Dermis blood vessel endothelial cell (primary cell): ENCODE measurements at regions not wholly inside any gene's neighbourhood (a gene's known extent, or its start where the extent isn't known, plus 50 kb on each side); places are given as distances from the start of the nearest gene placed in this dataset.
"Not testable (repeated sequence)": the region's sequence is repeated elsewhere in the genome, so short reads cannot be mapped to it uniquely, and the experiment has no call there.

Experiments
- DNase-seq: peaks from one replicate; pipeline ENCODE4 v3.0.0; 2010

- no peak for DNase-seq
Measured at GRCh38 chr10:114708084-114708483, 50.0 kb upstream of the ABLIM1 start.

GRCh38 chr10:114708717-114709335 lies 50.8 kb upstream of the ABLIM1 start:
- DNase-seq: peak; percentile 62

DNA sequence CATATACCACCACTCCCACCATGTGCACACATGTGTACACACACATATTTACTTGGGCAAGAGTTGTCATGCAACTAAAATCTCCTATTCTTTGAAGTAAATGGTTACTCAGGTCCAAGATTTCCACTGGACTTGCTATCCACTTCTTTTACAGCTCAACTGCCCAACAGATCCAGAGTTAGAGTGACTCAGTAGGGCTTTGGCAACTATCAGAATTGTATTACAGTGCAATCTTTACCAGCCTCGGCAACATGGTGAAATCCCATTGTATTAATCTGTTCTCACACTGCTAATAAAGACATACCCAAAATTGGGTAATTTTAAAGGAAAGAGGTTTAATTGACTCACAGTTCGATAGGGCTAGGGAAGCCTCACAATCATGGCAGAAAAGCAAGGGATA lies 51.9 kb upstream of the ABLIM1 start:
- no peak for DNase-seq

DNA sequence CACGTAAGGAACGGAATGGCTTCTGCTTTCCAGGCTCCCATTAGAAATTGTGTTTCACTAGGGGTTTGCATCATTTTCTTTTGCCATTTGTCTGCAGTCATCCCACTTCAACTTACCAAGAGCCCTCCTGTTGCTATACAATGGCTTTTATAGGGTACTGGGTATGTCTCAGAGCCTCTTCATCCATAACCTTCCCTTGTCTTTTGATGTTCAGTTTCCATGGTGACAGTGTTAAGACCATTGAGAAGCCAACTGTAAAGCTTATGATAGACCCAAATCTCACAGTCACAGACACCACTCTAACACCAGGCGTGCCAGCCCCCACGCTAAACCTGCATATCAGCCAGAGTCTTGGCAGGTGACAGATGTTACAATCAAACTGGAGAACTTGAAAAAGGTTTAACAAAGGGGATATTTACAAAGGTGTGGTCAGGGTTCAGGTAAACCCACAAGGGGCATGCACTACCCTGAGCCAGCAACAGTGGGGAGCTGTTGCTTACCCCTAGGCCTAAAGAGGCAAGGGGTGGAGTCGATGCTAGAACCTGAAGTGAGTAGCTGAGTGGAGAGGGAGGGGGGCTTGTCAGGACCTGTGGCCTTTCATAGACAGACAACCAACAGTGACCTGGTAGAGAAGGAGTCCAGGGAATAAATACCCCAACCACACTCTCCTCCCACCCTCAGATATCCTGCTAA lies 53.2 kb upstream of the ABLIM1 start:
- DNase-seq: no peak

- no peak for DNase-seq
Measured at GRCh38 chr10:114711869-114712250, 53.8 kb upstream of the ABLIM1 start.

GRCh38 chr10:114713525-114714090 lies 55.5 kb upstream of the ABLIM1 start:
- DNase-seq: peak; percentile 37

DNA sequence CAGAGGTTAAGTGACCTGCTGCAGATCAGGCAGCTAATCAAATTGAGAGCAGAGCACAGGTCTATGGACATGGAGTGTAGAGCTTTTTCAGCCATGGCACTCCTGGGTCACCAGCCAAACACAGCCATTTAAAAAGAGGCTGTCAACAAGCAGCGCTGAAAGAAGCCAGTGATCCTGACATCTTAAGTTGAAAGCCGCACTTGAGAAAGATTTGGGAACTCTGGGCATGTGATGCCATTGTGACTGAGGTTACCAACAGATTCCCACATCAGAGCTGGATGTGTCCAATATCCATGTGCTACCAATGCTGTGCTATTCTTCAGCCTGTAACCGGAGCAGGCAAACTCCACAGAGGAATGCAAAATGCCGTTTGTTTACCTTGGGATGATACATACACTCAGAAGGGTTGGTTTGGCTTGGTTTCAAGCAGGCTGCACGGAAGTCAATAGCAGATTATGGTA lies 56.2 kb upstream of the ABLIM1 start:
- DNase-seq: peak; percentile 89

DNA sequence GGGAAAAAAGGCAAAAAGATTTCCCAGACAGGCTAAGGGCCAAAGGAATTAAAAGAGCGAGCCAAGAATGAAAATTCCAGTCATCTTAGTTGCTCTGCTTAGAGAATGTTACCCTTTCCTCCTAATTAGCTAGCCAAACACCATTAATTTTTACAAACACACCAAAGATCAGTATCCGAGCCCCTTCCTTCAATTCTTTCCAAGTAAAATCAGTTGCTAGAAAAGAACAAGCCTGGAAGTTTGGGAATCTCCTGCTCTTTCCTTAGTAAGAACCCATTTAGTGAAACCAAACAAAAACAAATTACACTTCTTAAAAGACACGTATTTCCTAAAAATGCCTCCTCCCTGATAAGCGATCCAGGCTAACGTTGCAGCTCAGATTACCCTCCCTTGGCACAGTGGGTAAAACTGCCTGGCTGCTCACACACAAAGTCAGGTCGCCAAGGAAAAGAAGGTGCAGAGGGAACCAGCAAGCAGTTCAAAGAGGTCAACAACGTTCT lies 57.1 kb upstream of the ABLIM1 start:
- peak; percentile 87 for DNase-seq

- DNase-seq: no peak
Measured at GRCh38 chr10:114716811-114717404, 58.8 kb upstream of the ABLIM1 start.

GRCh38 chr10:114717881-114718280 lies 59.8 kb upstream of the ABLIM1 start:
- not testable (repeated sequence) for DNase-seq

DNA sequence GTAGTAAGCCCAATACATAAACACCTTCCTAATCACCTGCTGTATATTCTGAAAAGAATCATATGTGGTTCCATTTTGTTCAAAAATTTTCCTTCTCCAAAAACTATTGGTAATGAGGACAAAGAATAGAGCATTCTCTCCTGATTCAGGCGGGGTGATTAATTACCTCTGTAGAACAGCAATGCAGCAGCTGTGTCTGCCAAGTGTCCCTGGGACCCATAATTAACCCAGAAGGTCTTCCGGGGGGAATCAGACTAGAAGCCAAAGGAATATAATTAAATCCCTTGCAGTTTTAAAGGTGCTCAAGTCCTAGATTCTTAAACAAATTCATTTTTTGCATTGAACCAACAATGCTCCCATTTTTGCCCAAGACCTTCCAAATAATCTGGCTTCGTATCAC lies 60.3 kb upstream of the ABLIM1 start:
- no peak for DNase-seq

GRCh38 chr10:114719311-114719710 lies 61.2 kb upstream of the ABLIM1 start:
- DNase-seq: peak; percentile 45

GRCh38 chr10:114720023-114720422 lies 61.9 kb upstream of the ABLIM1 start:
- not testable (repeated sequence) for DNase-seq

DNA sequence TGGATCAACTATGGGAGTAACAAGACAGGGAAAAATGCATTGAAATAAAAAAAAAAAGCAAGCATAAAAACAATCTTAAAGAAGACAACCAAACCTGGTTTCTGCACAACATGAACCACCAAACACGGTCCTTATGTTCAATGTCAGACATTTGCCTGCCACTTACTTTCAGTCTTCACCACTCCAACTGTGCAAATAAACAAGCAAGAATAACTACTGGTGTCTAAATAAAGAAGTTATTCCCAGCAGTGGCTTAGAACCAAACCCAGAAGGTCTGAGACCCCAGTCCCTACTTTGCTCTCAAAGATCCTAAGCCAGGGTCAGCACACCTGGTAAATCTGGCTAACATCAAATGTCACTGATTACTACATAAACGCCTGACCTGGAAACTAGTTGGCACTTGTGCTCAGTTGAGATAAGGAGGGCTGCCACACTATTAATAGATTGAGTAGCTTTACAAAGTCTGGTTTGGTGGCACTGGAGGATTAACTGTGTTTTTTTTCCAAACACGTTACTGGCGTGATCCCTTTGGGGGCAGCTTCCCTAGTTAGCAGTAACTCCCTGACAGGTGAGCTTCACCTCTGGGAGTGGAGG lies 62.7 kb upstream of the ABLIM1 start:
- peak; percentile 23 for DNase-seq

DNA sequence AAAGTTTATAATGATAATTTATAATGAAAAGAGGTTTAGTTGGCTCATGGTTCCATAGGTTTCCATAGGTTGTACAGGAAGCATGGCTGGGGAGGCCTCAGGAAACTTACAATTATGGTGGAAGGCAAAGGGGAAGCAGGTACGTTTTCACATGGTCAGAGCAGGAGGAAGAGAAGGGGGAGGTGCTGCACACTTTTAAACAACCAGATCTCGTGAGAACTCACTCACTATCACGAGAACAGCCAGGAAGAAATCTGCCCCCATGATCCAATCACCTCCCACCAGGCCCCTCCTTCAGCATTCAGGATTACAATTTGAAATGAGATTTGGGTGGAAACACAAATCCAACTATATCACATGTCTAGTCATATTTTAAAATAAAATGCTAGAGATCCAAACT lies 64.1 kb upstream of the ABLIM1 start:
- DNase-seq: not testable (repeated sequence)

DNA sequence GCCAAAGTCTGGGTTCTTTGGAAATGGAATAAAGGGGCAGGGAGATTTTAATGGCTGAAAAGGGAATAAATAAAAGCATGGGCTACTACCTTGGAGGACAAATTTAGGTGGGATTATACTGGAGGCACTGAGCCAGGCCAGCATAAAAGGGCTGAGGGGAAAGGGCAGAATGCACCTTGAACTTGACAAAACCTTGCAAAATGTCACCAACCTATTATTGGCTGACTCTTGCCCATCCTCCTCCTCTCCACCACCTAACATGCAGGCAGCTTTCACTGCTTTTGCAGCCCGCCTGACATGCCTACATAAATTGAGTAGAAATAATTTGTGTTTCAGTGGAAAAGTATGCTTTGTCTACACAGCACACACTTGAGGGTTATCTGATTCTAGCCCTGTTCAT lies 65.3 kb upstream of the ABLIM1 start:
- DNase-seq: no peak

DNA sequence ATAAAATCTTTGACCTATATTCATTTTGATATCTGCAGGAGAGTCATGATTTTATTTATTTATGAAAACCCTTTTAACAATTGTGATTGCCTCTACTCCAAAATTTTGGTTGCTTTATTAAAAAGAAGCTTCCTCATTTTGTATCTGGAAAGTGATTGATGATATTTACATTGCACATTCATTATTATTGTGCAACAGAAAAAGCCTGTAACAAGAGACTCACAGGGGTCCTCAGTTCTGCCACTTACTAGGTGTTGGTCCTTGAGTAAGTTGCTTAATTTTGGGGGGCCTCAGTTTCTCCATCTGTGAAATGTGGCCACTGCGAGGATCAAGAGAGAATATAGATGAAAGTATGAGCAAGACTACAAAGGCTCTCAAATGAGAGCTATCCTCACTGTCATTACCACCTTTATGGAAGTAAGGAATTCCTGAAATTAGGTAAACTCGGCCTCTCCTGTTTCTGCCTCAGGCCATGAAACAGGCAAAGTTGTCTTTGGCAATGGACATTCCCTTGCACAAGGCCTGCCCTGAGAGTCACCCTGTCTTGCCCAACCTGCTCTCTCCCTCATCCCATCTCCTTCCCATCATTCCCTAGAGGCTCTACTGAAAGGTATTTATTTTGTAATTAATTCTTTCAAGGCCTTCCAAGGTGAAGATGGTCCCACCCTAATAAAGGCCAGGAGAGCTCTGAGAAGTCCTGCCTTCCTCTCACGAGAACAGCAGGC lies 66.1 kb upstream of the ABLIM1 start:
- no peak for DNase-seq

GRCh38 chr10:114724716-114725106 lies 66.6 kb upstream of the ABLIM1 start:
- DNase-seq: no peak

DNA sequence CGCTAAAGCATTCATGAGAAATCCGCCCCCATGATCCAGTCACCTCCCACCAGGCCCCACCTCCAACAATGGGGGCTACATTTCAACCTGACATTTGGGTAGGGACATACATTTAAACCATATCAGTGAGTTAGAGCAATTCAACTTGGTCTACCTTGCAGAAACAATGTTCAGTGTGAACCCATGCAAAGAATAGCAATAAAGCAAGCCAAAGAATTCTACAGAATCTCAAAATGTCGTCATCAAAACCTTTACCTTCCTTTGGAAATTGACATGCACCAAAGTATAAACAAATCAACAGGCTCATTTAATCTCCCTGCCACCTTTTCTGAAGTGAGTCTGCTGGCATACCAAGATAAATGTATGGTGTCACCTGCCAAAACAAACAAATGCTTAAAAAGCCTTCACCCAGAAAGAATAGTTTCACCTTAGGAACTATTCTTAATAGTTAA lies 68.8 kb upstream of the ABLIM1 start:
- DNase-seq: peak; percentile 19

- no peak for DNase-seq
Measured at GRCh38 chr10:114728325-114728724, 70.2 kb upstream of the ABLIM1 start.

DNA sequence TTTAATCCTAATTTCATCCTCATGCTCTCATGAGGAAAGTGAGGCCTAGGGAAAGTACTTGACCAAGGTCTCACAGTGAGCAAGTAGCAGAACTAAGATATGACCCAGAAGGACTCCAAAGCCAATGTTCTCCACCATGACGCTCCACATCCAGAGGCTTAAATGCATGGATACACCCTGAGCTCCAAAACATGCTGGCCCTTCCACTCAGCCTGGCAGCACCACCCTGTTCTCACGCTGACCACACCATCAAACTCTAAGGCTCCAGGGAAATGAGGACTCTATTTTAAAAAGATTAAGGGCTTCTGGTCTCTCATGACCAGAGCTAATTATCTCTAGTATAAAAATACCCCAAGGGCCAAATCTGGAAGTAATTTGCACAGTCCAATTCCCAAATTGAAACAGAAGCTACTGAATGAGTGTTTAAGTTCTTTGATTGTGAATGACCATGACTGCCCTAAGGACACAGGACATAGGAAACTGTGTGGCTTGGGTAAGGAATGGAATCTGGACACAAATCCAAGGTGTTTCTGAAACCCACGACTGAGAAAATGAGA lies 71.1 kb upstream of the ABLIM1 start:
- no peak for DNase-seq

GRCh38 chr10:114730291-114730690 lies 72.2 kb upstream of the ABLIM1 start:
- no peak for DNase-seq
